ENCODE measurements at regions not wholly inside any gene's neighbourhood (a gene's known extent, or its start where the extent isn't known, plus 50 kb on each side); places are given as distances from the start of the nearest gene placed in this dataset.

DNA sequence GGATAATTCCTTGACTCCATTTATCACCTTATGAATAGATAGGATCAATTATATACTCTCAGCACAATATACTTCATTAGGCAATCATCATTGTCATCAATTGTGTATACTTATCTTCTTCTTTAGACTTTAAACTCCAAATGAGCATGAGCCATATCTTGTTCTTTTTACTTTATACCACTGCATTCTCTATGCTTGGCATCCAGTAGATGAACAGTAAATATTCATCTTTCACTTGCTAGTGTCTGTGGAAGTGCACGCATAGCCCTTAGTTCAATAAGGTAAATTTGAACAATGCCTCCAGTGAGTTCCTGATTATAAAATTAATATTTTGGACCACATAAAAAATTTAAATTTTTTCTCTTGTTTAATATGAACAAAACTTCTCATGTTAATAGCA is 172.3 kb upstream of the SPRY2 start:
- Histone ChIP-seq H4K20me1 (ENCODE audit: insufficient read depth, low read length) (no peaks in the 10 kb centered on the region), H3K4me2 (ENCODE audit: low read depth, low read length) (no peak overlapping the region), H3K14ac (replicated peaks; ENCODE audit: low read depth, low read length) (no peak overlapping the region), H3K4me1 (ENCODE audit: control insufficient read depth, insufficient read depth, low read length) (no peaks in the 10 kb centered on the region), H2BK120ac (ENCODE audit: low read depth, low read length) (no peak overlapping the region), H3K36me3 (ENCODE audit: control insufficient read depth, insufficient read depth, low read length) (no peaks in the 10 kb centered on the region), H3K18ac (ENCODE audit: low read depth, low read length) (no peak overlapping the region), H3K9me3 (ENCODE audit: control insufficient read depth, insufficient read depth, low read length) (no peaks in the 10 kb centered on the region), H2AK5ac (ENCODE audit: low read depth, low read length) (no peak overlapping the region), H4K5ac (ENCODE audit: low read depth, low read length) (no peak overlapping the region), H2BK20ac (ENCODE audit: low read depth, low read length) (no peak overlapping the region), H3K9ac (ENCODE audit: low read depth, low read length) (no peak overlapping the region), H3K27me3 (ENCODE audit: control insufficient read depth, insufficient read depth, low read length) (no peaks in the 10 kb centered on the region), H4K8ac (ENCODE audit: low read depth in 2 of 2, low read length in 2 of 2) (no peak overlapping the region), H2AFZ (replicated peaks; ENCODE audit: low read length, poor library complexity) (no peak overlapping the region), H2AK9ac (replicated peaks; ENCODE audit: low read depth, low read length, poor library complexity) (no peak overlapping the region), H4K91ac (ENCODE audit: insufficient read depth, low read depth, low read length) (no peak overlapping the region), H3K23ac (ENCODE audit: low read depth, low read length) (no peak overlapping the region), H3K56ac (ENCODE audit: extremely low read depth, insufficient read depth, low read length) (no peak overlapping the region), H2BK15ac (ENCODE audit: low read depth, low read length) (no peak overlapping the region), H3K9me1 (ENCODE audit: insufficient read depth, low read length) (no peaks in the 10 kb centered on the region), H3K4me3 (ENCODE audit: insufficient read depth, low read depth, low read length) (no peak overlapping the region), H3K79me1 (ENCODE audit: low read depth in 1 of 2, low read length in 2 of 2) (no peaks in the 10 kb centered on the region), H3K27ac (ENCODE audit: insufficient read depth, low read length) (no peak overlapping the region), H2BK5ac (ENCODE audit: low read depth, low read length, poor library complexity, severe bottlenecking) (no peak overlapping the region), H3K4ac (ENCODE audit: low read depth, low read length) (no peak overlapping the region)
- CTCF ChIA-PET = no interaction called here
- DNase-seq (no peak), ATAC-seq (ENCODE audit: low read depth) (no peak)
- dilution Hi-C loops (cut with HindIII; ENCODE audit: low sequenced_read_pairs, unreplicated experiment) (no loop called here), in situ Hi-C loops (cut with MboI; ENCODE audit: low sequenced_read_pairs) (no loop called here), intact Hi-C loops (cut with micrococcal nuclease) (no loop called here)
- TF ChIP-seq, protein P1, sequence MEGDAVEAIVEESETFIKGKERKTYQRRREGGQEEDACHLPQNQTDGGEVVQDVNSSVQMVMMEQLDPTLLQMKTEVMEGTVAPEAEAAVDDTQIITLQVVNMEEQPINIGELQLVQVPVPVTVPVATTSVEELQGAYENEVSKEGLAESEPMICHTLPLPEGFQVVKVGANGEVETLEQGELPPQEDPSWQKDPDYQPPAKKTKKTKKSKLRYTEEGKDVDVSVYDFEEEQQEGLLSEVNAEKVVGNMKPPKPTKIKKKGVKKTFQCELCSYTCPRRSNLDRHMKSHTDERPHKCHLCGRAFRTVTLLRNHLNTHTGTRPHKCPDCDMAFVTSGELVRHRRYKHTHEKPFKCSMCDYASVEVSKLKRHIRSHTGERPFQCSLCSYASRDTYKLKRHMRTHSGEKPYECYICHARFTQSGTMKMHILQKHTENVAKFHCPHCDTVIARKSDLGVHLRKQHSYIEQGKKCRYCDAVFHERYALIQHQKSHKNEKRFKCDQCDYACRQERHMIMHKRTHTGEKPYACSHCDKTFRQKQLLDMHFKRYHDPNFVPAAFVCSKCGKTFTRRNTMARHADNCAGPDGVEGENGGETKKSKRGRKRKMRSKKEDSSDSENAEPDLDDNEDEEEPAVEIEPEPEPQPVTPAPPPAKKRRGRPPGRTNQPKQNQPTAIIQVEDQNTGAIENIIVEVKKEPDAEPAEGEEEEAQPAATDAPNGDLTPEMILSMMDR (conservative IDR thresholded peaks at IDR 0.05; ENCODE audit: low read depth, low read length) = no peak
- TF ChIP-seq FOS (IDR thresholded peaks at IDR 0.05; ENCODE audit: low read depth, low read length) (no peak), CEBPB (IDR thresholded peaks at IDR 0.05; ENCODE audit: low read depth, low read length) (no peak), RAD21 (IDR thresholded peaks at IDR 0.05; ENCODE audit: low read length) (no peak), NFE2L2 (IDR thresholded peaks at IDR 0.05; ENCODE audit: low read depth, low read length) (no peak), POLR2A (IDR thresholded peaks at IDR 0.05; ENCODE audit: low read depth, low read length) (no peak), SMC3 (IDR thresholded peaks at IDR 0.05; ENCODE audit: low read depth, low read length) (no peak), RFX5 (IDR thresholded peaks at IDR 0.05; ENCODE audit: low read depth, low read length) (no peak)
- no CpG with 5 or more reads among the region's 1 CpG for WGBS, 2 experiments (ENCODE audit: extremely low coverage in 2 of 2, insufficient read length in 1 of 2)
- BruUV-seq (replicated peaks) = no TSS peak
- POLR2A ChIA-PET (ENCODE audit: unreplicated experiment) = no interaction called here

Measured in IMR-90 (cell line).